ENCODE measurements at regions not wholly inside any gene's neighbourhood (a gene's known extent, or its start where the extent isn't known, plus 50 kb on each side); places are given as distances from the start of the nearest gene placed in this dataset.
"Not testable (repeated sequence)": the region's sequence is repeated elsewhere in the genome, so short reads cannot be mapped to it uniquely, and the experiment has no call there.

DNA sequence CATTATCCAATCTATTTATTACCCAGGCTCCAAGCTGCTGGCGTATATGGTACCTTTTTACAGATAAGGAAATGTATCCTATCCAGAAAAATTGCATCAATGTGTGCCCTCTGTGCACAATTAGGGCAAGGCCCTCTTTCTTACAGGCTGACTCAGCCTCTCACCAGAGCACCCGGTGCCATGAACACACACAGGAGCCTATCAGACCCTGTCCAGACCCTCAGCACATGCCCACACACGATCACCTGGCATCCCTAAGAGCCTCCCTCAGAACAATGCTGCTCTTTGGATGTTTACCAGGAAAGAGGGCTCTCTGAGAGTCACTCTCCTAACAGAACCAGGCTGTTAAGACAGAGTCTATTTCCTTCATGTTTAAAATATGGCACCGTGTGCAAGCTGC lies 460.0 kb upstream of the TBL1XR1 start:
- H3K4me2 ChIP-seq (ENCODE audit: low read length): peak overlapping the region; percentile 5
- H3K27me3 ChIP-seq (ENCODE audit: control insufficient read depth, insufficient read depth, low read length): no peaks in the 10 kb centered on the region
- H3K36me3 ChIP-seq (ENCODE audit: control insufficient read depth, insufficient read depth, low read length): no peaks in the 10 kb centered on the region

DNA sequence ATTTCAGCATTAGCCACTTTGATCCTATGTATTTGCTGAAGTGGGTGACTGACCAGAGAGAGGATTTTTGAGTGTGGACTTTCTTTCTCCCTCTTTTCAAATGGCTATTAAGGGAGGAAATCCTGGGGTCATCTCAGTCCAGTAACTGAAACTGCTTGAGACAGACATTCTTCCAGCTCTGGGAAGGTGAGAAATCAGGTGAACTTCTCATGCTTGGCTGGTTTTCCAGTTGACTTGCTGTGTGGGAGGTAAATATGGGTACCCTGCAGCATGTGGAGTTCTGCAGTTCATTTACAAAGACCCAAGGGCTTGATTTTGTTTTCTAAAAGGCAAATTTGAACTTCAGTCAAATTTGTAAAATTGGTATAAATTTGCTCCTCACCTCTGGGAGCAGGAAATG lies 461.1 kb upstream of the TBL1XR1 start:
- TF ChIP-seq, protein P1, sequence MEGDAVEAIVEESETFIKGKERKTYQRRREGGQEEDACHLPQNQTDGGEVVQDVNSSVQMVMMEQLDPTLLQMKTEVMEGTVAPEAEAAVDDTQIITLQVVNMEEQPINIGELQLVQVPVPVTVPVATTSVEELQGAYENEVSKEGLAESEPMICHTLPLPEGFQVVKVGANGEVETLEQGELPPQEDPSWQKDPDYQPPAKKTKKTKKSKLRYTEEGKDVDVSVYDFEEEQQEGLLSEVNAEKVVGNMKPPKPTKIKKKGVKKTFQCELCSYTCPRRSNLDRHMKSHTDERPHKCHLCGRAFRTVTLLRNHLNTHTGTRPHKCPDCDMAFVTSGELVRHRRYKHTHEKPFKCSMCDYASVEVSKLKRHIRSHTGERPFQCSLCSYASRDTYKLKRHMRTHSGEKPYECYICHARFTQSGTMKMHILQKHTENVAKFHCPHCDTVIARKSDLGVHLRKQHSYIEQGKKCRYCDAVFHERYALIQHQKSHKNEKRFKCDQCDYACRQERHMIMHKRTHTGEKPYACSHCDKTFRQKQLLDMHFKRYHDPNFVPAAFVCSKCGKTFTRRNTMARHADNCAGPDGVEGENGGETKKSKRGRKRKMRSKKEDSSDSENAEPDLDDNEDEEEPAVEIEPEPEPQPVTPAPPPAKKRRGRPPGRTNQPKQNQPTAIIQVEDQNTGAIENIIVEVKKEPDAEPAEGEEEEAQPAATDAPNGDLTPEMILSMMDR (IDR thresholded peaks at IDR 0.05): no peak
- H3K4me1 ChIP-seq: peaks cover 34% of the 10 kb centered on the region

More for the DNA sequence above, 460.0 kb upstream of the TBL1XR1 start:
- TF ChIP-seq, protein P1 (IDR thresholded peaks at IDR 0.05): no peak
- H3K27ac ChIP-seq: peak overlapping the region; percentile 99
- H3K9me3 ChIP-seq (ENCODE audit: control insufficient read depth, low read length): no peaks in the 10 kb centered on the region
- peaks cover 43% of the 10 kb centered on the region for H3K4me1 ChIP-seq
- H3K4me3 ChIP-seq (ENCODE audit: low read depth, low read length): no peak overlapping the region
- peak overlapping the region; percentile 55 for H2AFZ ChIP-seq
- peak overlapping the region; percentile 22 for H3K9ac ChIP-seq
- no peaks in the 10 kb centered on the region for H3K79me2 ChIP-seq

DNA sequence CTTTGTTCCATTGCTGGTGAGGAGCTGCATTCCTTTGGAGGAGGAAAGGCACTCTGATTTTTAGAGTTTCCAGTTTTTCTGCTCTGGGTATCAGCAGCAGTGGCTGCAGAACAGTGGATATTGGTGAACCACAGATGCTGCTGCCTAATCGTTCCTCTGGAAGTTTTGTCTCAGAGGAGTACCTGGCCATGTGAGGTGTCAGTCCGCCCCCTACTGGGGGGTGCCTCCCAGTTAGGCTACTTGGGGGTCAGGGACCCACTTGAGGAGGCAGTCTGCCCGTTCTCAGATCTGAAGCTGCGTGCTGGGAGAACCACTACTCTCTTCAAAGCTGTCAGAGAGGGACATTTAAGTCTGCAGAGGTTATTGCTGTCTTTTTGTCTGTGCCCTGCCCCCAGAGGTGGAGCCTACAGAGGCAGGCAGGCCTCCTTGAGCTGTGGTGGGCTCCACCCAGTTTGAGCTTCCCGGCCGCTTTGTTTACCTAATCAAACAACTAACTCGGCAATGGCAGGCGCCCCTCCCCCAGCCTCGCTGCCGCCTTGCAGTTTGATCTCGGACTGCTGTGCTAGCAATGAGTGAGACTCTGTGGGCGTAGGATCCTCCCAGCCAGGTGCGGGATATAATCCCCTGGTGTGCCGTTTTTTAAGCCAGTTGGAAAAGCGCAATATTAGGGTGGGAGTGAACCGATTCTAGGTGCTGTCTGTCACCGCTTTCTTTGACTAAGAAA lies 467.3 kb upstream of the TBL1XR1 start:
- H3K9ac ChIP-seq; H3K27me3 ChIP-seq (ENCODE audit: control insufficient read depth, insufficient read depth, low read length); H3K4me1 ChIP-seq; H3K79me2 ChIP-seq; H3K27ac ChIP-seq; H3K9me3 ChIP-seq (ENCODE audit: control insufficient read depth, low read length); H3K4me2 ChIP-seq (ENCODE audit: low read length); H3K4me3 ChIP-seq (ENCODE audit: low read depth, low read length); H3K36me3 ChIP-seq (ENCODE audit: control insufficient read depth, insufficient read depth, low read length); H2AFZ ChIP-seq: not testable (repeated sequence)

More for the DNA sequence above, 461.1 kb upstream of the TBL1XR1 start:
- Histone ChIP-seq H3K27ac (peak overlapping the region; percentile 99), H3K27me3 (ENCODE audit: control insufficient read depth, insufficient read depth, low read length) (no peaks in the 10 kb centered on the region), H3K4me2 (ENCODE audit: low read length) (peak overlapping the region; percentile 65), H3K79me2 (no peaks in the 10 kb centered on the region), H3K9me3 (ENCODE audit: control insufficient read depth, low read length) (no peaks in the 10 kb centered on the region), H3K4me3 (ENCODE audit: low read depth, low read length) (peak overlapping the region; percentile 41), H2AFZ (peak overlapping the region; percentile 43), H3K36me3 (ENCODE audit: control insufficient read depth, insufficient read depth, low read length) (no peaks in the 10 kb centered on the region), H3K9ac (no peak overlapping the region)

DNA sequence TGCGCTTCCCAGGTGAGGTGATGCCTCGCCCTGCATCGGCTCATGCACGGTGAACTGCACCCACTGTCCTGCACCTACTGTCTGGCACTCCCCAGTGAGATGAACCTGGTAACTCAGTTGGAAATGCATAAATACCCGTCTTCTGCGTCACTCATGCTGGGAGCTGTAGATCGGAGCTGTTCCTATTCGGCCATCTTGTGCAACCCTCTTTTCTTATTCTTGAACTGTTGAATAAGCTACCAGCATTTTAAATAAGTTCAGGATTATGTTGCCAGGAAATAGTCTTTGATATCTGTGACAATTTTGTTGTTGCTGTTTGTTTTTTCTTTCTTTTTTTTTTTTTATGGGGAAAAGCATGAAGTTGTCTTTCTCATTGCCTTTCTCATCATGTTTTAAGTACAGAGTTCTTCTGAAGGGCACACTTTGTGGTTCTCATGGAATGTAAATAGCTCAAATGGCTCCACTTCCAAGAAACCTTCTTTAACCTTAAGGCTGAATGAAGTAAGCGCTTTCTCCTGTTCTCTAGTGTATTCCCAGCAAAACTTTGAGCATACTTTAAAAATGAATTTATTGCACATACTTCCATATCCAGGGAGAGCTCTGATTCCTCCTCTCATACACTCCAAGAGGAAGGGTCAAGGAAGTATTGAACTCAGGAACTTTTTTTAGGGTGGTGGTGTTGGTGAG lies 468.0 kb upstream of the TBL1XR1 start:
- TF ChIP-seq, protein P1 (IDR thresholded peaks at IDR 0.05): no peak
- H3K27me3 ChIP-seq (ENCODE audit: control insufficient read depth, insufficient read depth, low read length): no peaks in the 10 kb centered on the region
- H3K79me2 ChIP-seq: peaks cover 5% of the 10 kb centered on the region

DNA sequence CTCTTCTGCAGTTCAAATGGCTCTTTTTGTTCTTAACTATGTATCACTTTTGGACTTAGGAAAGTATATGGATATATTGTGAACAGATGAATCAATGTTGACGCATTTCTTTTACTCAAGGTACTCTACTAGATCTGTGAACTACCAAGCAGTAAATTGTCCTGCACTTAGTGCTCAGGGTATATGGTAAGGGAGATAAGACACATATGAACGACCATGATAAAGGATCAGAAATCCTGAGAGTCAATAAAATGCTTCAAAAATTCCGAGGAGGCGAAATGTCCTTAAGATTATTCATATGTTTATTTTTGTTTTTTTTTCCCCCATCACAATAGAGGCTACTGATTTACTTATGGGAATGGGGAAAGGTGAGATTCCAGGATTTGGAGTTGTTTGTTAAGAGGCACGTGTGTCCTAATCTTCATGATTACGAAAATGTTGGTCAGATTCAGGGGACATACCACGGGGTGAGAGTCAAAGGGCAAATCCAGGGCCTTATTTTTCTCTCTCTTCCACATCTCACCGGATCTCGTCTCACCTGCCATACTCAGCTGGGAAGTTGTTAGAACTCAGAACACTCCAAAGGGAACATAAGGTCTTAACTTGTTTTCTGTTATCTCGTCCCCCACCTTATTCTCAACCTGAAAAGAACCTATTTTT lies 475.1 kb upstream of the TBL1XR1 start:
- Histone ChIP-seq H3K27ac (peak overlapping the region; percentile 97), H3K79me2 (peaks cover 4% of the 10 kb centered on the region), H3K27me3 (ENCODE audit: control insufficient read depth, insufficient read depth, low read length) (no peaks in the 10 kb centered on the region), H2AFZ (peak overlapping the region; percentile 51), H3K36me3 (ENCODE audit: control insufficient read depth, insufficient read depth, low read length) (no peaks in the 10 kb centered on the region), H3K9ac (no peak overlapping the region), H3K4me2 (ENCODE audit: low read length) (peak overlapping the region; percentile 12), H3K4me1 (peaks cover 56% of the 10 kb centered on the region), H3K4me3 (ENCODE audit: low read depth, low read length) (no peak overlapping the region), H3K9me3 (ENCODE audit: control insufficient read depth, low read length) (no peaks in the 10 kb centered on the region)
- TF ChIP-seq, protein P1 (IDR thresholded peaks at IDR 0.05): no peak

More for the DNA sequence above, 468.0 kb upstream of the TBL1XR1 start:
- Histone ChIP-seq H3K9ac (no peak overlapping the region), H3K4me2 (ENCODE audit: low read length) (no peak overlapping the region), H3K36me3 (ENCODE audit: control insufficient read depth, insufficient read depth, low read length) (no peaks in the 10 kb centered on the region), H3K9me3 (ENCODE audit: control insufficient read depth, low read length) (no peaks in the 10 kb centered on the region), H3K27ac (no peak overlapping the region), H3K4me3 (ENCODE audit: low read depth, low read length) (no peak overlapping the region), H2AFZ (no peak overlapping the region), H3K4me1 (peaks cover 10% of the 10 kb centered on the region)
